Osteoblast (primary cell): ENCODE measurements at regions not wholly inside any gene's neighbourhood (a gene's known extent, or its start where the extent isn't known, plus 50 kb on each side); places are given as distances from the start of the nearest gene placed in this dataset.

ENCODE experiments used
- DNase-seq: peaks from one replicate; pipeline ENCODE4 v3.0.0; 2011; ENCODE audit warnings: low spot score, mixed read lengths; ENCODE audit not compliant: insufficient read length; ENCODE audit errors: missing footprints
- H2AFZ ChIP-seq: 2 replicates; pipeline ENCODE4 v1.6.0; 2011; ENCODE audit warnings: mild to moderate bottlenecking, low read length
- H3K27ac ChIP-seq: 2 replicates; pipeline ENCODE4 v1.5.1; 2011; ENCODE audit warnings: mild to moderate bottlenecking, low read depth, low read length, moderate library complexity
- H3K27me3 ChIP-seq: 2 replicates; pipeline ENCODE4 v1.6.0; 2012; ENCODE audit warnings: mild to moderate bottlenecking, control low read depth, inconsistent platforms, low read length, moderate library complexity; ENCODE audit not compliant: insufficient read depth
- H3K36me3 ChIP-seq: 2 replicates; pipeline ENCODE4 v1.5.1; 2011; ENCODE audit warnings: mild to moderate bottlenecking, low read length, control low read depth, moderate library complexity; ENCODE audit not compliant: insufficient read depth
- H3K4me1 ChIP-seq: 2 replicates; pipeline ENCODE4 v1.5.1; 2011; ENCODE audit warnings: mild to moderate bottlenecking, low read length, control low read depth, moderate library complexity; ENCODE audit not compliant: insufficient read depth
- H3K4me2 ChIP-seq: 2 replicates; pipeline ENCODE4 v1.6.0; 2011; ENCODE audit warnings: mild to moderate bottlenecking, low read length; ENCODE audit not compliant: insufficient read depth
- H3K4me3 ChIP-seq: fragments of 200-600 bp; sonication (generic); 3 replicates; pipeline ENCODE4 v1.5.1; 2012; ENCODE audit warnings: mild to moderate bottlenecking, low read length, inconsistent platforms; ENCODE audit not compliant: insufficient read depth
- H3K79me2 ChIP-seq: 2 replicates; pipeline ENCODE4 v1.6.0; 2012; ENCODE audit warnings: mild to moderate bottlenecking, low read length, control low read depth, inconsistent platforms; ENCODE audit not compliant: insufficient read depth
- H3K9me3 ChIP-seq: 2 replicates; pipeline ENCODE4 v1.5.1; 2011; ENCODE audit warnings: low read depth, low read length, control low read depth
- H4K20me1 ChIP-seq: 2 replicates; pipeline ENCODE4 v1.6.0; 2012; ENCODE audit warnings: mild to moderate bottlenecking, low read length, control low read depth; ENCODE audit not compliant: insufficient read depth
- TF ChIP-seq, protein P1 (sequence below): IDR thresholded peaks from 2 replicates; pipeline ENCODE4 v1.5.1; 2011; ENCODE audit warnings: mild to moderate bottlenecking, low read depth, low read length, moderate library complexity; ENCODE audit errors: extremely low read depth

DNA sequence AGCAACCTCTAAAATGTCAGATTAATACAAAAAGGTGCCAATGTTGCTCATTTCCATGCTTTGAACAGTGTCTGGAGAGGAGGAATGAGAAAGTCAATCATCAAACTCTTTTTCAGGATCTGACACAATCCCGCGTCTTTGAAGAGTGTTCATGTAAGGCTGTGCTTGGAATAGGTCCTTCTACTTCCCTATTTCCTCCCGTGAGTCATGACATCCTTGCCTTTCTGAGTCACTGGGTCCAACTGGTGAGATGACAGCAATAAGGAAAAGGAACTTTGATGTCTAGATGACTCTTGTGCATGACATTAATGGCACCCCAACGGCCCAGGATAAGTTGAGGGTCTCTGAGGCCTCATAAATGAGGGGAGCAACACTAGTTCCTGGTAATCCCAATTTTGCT is 109.0 kb upstream of the CELF4 start:
- no peak overlapping the region for H3K4me2 ChIP-seq
- H3K9me3 ChIP-seq = no peaks in the 10 kb centered on the region
- no peak overlapping the region for H3K27ac ChIP-seq
- no peaks in the 10 kb centered on the region for H4K20me1 ChIP-seq
- TF ChIP-seq, protein P1, sequence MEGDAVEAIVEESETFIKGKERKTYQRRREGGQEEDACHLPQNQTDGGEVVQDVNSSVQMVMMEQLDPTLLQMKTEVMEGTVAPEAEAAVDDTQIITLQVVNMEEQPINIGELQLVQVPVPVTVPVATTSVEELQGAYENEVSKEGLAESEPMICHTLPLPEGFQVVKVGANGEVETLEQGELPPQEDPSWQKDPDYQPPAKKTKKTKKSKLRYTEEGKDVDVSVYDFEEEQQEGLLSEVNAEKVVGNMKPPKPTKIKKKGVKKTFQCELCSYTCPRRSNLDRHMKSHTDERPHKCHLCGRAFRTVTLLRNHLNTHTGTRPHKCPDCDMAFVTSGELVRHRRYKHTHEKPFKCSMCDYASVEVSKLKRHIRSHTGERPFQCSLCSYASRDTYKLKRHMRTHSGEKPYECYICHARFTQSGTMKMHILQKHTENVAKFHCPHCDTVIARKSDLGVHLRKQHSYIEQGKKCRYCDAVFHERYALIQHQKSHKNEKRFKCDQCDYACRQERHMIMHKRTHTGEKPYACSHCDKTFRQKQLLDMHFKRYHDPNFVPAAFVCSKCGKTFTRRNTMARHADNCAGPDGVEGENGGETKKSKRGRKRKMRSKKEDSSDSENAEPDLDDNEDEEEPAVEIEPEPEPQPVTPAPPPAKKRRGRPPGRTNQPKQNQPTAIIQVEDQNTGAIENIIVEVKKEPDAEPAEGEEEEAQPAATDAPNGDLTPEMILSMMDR = no peak
- no peaks in the 10 kb centered on the region for H3K36me3 ChIP-seq
- H3K27me3 ChIP-seq = no peaks in the 10 kb centered on the region
- H2AFZ ChIP-seq = no peak overlapping the region
- H3K79me2 ChIP-seq = no peaks in the 10 kb centered on the region
- H3K4me3 ChIP-seq = no peak overlapping the region
- H3K4me1 ChIP-seq = no peaks in the 10 kb centered on the region
- no peak for DNase-seq

GRCh38 chr18:37673671-37674070 is 108.1 kb upstream of the CELF4 start:
- H3K27ac ChIP-seq = no peak overlapping the region
- H3K4me3 ChIP-seq = no peak overlapping the region
- no peaks in the 10 kb centered on the region for H3K36me3 ChIP-seq
- H3K9me3 ChIP-seq = no peaks in the 10 kb centered on the region
- TF ChIP-seq, protein P1 = no peak
- no peaks in the 10 kb centered on the region for H4K20me1 ChIP-seq
- DNase-seq = no peak
- H3K4me1 ChIP-seq = no peaks in the 10 kb centered on the region
- H3K27me3 ChIP-seq = no peaks in the 10 kb centered on the region
- no peak overlapping the region for H2AFZ ChIP-seq
- H3K4me2 ChIP-seq = no peak overlapping the region
- no peaks in the 10 kb centered on the region for H3K79me2 ChIP-seq

DNA sequence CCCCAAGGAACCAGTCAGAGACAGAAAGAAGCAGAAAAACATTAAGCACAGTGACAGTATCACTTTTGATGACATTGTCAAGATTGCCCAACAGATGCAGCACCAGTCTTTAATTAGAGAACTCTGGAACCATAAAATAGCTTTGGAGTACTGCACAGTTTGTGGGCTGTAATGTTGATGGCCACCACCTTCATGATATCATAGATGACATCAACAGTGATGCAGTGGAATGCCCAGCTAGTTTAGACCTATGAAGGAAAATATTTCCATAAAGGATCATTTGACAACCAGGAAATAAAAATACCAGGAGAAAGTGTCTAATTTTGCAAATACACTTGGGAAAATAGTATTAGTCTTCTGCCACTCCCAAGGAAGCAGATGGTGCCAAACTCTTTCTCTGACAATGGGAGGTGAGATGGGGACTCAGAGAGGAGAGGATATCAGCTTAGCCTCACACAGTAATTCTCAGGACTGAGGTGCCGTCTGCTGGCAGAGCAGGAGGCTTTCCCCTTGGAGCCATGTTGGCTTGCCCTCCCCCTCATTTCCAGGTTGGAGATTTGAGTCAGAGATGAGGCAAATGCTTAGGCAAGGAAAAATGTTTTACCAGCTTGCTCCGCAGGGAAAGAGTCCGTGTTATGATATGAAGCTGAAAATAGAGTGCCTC is 107.5 kb upstream of the CELF4 start:
- H3K27me3 ChIP-seq = no peaks in the 10 kb centered on the region
- H3K27ac ChIP-seq = no peak overlapping the region
- H3K36me3 ChIP-seq = no peaks in the 10 kb centered on the region
- no peak for DNase-seq
- no peaks in the 10 kb centered on the region for H3K4me1 ChIP-seq
- no peak overlapping the region for H3K4me2 ChIP-seq
- H3K9me3 ChIP-seq = no peaks in the 10 kb centered on the region
- TF ChIP-seq, protein P1 = no peak
- H4K20me1 ChIP-seq = no peaks in the 10 kb centered on the region
- H3K79me2 ChIP-seq = no peaks in the 10 kb centered on the region
- no peak overlapping the region for H3K4me3 ChIP-seq
- H2AFZ ChIP-seq = no peak overlapping the region

DNA sequence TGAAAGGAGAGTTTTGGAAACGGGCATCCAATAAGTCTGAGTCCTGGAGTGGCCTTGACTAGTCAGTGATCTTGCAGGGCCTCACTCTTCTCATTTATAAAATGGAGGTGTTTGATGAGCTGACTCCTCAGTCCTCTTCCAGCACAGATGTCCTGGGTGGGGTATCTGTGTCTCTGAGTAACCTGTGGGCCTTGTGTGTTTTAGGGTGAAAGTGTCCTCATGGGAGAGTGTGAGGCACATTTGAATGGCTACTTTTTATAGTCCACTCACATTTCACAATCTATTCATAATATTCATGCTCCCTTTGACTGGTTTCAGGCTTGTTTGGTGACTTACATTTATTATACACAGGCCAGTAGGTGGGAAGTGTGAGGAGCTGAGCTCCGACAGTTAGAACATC is 106.4 kb upstream of the CELF4 start:
- Histone ChIP-seq H3K4me1 (no peaks in the 10 kb centered on the region), H3K4me3 (no peak overlapping the region), H3K36me3 (no peaks in the 10 kb centered on the region), H3K4me2 (no peak overlapping the region), H4K20me1 (no peaks in the 10 kb centered on the region), H2AFZ (no peak overlapping the region), H3K9me3 (no peaks in the 10 kb centered on the region), H3K27me3 (no peaks in the 10 kb centered on the region), H3K27ac (no peak overlapping the region), H3K79me2 (no peaks in the 10 kb centered on the region)
- TF ChIP-seq, protein P1 = no peak
- DNase-seq = no peak
